AG10803 (cell line): ENCODE measurements at regions not wholly inside any gene's neighbourhood (a gene's known extent, or its start where the extent isn't known, plus 50 kb on each side); places are given as distances from the start of the nearest gene placed in this dataset.
"Not testable (repeated sequence)": the region's sequence is repeated elsewhere in the genome, so short reads cannot be mapped to it uniquely, and the experiment has no call there.

Experiments used
- DNase-seq: peaks from one replicate; pipeline ENCODE4 v3.0.0; 2010; ENCODE audit warnings: low read depth
- H3K4me3 ChIP-seq: 2 replicates; pipeline ENCODE4 v1.5.1; 2011; ENCODE audit warnings: mild to moderate bottlenecking, low read length, control low read depth
- TF ChIP-seq, protein P1 (sequence below): conservative IDR thresholded peaks from 2 replicates; pipeline ENCODE4 v1.5.1; 2011; ENCODE audit warnings: mild to moderate bottlenecking, low read length, control low read depth, inconsistent platforms

DNA sequence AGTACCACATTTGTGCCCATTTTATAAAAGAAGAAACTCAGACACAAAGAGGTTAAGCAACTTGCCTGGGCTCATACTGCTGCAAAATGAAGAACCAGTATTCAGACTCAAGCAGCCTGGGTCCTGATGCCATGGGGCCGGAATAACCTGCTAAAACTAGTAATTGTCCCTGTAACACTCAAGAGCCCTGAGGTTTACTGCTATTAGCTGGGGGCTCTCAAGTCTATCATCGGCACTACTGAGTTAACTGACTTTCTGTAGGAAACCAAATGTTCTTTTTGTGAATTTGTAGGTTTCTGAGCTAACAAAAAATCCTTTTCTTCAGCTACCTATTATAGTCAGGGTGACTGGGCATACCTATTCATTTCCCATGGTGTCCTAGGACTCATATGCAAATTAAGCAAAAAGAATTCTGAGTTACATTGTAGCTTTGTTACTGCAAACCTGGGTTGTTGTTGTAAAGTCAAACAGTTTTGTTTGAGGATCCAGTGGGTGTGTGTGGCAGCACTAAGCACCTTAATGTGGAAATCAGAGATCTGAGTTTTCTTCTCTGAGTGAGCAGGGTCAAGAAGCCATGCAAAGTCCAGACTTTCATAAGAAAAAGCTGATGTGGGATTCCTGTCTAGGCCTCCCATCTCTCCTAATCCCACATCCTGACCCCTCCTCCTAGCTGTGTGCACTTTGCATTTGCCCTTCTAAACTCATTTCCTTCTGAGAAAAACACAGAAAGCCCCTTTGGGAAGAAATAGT lies 72.4 kb upstream of the TNP1 start:
- no peak overlapping the region for H3K4me3 ChIP-seq
- TF ChIP-seq, protein P1, sequence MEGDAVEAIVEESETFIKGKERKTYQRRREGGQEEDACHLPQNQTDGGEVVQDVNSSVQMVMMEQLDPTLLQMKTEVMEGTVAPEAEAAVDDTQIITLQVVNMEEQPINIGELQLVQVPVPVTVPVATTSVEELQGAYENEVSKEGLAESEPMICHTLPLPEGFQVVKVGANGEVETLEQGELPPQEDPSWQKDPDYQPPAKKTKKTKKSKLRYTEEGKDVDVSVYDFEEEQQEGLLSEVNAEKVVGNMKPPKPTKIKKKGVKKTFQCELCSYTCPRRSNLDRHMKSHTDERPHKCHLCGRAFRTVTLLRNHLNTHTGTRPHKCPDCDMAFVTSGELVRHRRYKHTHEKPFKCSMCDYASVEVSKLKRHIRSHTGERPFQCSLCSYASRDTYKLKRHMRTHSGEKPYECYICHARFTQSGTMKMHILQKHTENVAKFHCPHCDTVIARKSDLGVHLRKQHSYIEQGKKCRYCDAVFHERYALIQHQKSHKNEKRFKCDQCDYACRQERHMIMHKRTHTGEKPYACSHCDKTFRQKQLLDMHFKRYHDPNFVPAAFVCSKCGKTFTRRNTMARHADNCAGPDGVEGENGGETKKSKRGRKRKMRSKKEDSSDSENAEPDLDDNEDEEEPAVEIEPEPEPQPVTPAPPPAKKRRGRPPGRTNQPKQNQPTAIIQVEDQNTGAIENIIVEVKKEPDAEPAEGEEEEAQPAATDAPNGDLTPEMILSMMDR, result no peak
- no peak for DNase-seq

DNA sequence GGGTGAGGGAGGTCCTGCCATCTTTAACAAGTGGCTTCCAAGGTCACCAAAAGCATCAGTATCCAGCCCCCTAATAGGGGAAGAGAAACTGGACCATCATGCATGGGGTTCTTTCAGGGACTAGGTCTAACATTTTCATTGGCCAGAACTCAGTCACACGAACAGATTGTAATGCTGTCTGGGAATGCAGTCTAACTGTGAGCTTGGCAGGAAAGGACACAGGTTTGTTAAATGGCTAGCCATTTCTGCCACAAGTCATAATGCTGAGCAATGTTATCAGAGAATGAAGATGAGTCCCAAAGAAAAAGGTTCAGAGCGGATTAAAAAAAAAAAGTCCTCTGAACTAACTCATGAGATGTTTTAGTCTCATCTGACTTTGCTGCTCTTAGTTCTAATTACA lies 70.9 kb upstream of the TNP1 start:
- no peak overlapping the region for H3K4me3 ChIP-seq
- TF ChIP-seq, protein P1, result no peak
- DNase-seq, result no peak

DNA sequence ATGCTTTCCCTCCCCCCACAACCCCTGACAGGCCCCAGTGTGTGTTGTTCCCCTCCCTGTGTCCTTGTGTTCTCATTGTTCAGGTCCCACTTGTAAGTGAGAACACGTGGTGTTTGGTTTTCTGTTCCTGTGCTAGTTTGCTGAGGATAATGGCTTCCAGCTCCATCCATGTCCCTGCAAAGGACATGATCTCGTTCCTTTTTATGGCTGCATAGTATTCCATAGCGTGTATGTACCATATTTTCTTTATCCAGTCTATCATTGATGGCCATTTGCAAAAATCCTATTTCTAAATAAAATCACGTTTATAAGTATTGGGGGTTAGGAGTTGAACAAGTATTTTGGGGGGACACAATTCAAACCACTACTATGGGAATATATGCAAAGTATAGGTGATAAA lies 69.5 kb upstream of the TNP1 start:
- not testable (repeated sequence) for DNase-seq

DNA sequence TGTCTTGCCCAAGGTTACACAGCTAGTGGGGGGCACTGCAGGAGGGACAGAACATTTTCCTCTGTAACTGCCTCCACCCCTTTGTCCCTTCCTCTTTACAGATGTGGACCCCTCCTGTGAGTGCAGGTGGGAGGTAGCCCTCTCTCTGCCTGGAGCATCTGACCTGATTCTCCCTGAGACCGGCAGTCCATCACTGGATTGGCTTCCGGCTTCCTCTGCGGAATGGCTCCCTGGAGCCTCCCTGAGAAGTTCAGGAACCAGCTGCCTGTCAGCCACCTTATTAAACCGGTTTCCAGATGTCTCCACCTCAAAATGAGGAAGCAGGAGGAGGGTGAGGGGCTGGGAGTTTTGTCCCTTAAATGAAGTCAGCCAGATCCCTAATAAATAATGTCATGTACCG lies 67.3 kb upstream of the TNP1 start:
- TF ChIP-seq, protein P1, result no peak

More for the DNA sequence above, 69.5 kb upstream of the TNP1 start:
- not testable (repeated sequence) for H3K4me3 ChIP-seq

DNA sequence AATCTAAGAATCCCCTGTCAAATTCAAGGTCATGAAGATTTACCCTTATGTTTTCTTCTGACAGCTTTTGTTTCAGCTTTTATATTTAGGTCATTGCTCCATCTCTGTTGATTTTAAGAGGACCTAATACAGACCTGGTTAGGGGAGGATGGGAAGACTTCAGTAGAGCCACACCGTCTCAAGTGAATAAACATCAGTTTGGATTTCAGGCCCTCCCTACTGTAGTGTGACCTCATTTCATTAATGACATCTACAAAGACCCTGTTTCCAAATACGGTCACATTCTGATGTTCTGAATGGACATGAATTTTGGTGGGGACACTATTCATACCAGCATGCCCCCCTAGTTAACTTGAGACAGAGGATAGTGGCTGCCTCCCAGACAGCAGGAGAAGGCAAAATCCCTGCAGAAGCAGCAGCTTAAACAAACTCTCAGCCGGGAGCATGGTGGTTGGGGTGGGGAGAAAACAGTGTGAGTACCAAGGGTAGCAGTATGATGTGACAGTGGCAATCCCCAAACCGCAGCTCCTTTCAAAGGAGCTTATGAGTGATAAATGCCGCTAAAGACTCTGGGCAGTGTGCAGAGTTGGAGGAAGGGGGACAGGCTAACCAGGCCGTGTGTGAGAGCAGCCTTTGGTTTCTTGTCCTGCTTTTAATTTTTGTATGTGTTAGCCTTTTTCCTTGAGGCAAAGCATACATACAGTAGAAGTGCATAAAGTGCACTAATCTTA lies 65.9 kb upstream of the TNP1 start:
- DNase-seq, result no peak
- TF ChIP-seq, protein P1, result no peak
- H3K4me3 ChIP-seq, result no peak overlapping the region

More for the DNA sequence above, 67.3 kb upstream of the TNP1 start:
- no peak for DNase-seq
- H3K4me3 ChIP-seq, result no peak overlapping the region

DNA sequence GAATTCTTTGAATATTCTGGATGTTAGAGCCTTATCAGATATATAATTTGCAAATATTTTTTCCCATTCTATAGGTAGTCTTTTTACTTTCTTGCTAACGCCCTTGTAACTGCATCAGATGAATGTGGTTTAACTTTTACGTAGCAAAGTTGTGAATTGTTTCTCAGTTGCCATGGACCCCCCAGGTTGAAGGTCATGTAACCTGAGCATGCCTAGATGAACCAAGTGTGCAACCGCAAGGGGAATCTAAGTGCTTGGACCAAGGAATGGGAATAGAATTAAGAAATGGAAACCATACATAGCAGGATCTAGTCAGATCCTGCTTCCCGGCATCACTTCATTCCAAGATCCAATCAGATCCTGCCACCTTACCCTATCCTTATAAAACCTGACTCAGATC lies 65.1 kb upstream of the TNP1 start:
- DNase-seq, result no peak
- TF ChIP-seq, protein P1, result no peak
- no peak overlapping the region for H3K4me3 ChIP-seq

DNA sequence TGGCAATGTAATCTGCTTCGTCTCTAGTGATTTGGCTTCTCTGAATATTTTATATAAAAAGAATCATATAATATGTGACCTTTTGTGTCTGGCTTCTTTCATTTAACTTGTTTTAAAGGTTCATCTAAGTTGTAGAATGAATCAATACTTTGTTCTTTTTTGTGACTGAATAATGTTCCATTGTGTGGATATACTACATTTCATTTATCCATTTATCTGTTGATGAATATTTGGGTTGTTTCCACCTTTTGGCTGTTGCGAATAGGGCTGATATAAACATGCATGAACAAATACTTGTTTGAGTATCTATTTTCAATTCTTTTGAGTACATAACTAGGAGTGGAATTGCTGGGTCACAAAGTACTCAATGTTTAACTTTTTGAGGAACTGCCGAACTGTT lies 63.8 kb upstream of the TNP1 start:
- TF ChIP-seq, protein P1, result no peak
- no peak for DNase-seq
- no peak overlapping the region for H3K4me3 ChIP-seq
